ENCODE measurements at regions not wholly inside any gene's neighbourhood (a gene's known extent, or its start where the extent isn't known, plus 50 kb on each side); places are given as distances from the start of the nearest gene placed in this dataset.

- Histone ChIP-seq H2AFZ (ENCODE audit: low read depth) (no peak overlapping the region), H3K4me2 (no peak overlapping the region), H3K4me1 (ENCODE audit: control insufficient read depth in 1 of 2, insufficient read depth in 2 of 2, low read depth in 1 of 2, low read length in 1 of 2) (no peaks in the 10 kb centered on the region), H3K27ac (ENCODE audit: low read depth in 2 of 2, low read length in 1 of 2) (no peak overlapping the region), H3K9me3 (no peaks in the 10 kb centered on the region), H3K79me2 (ENCODE audit: insufficient read depth) (no peaks in the 10 kb centered on the region), H4K20me1 (ENCODE audit: insufficient read depth) (no peaks in the 10 kb centered on the region), H3K27me3 (ENCODE audit: insufficient read depth) (peaks cover 61% of the 10 kb centered on the region), H3K36me3 (replicated peaks in 1 of 2; ENCODE audit: control insufficient read depth in 1 of 2, insufficient read depth in 2 of 2, low read length in 1 of 2) (no peaks in the 10 kb centered on the region), H3K4me3 (ENCODE audit: low read depth in 2 of 2, low read length in 1 of 2) (no peak overlapping the region), H3K9ac (no peak overlapping the region), H3F3A (replicated peaks; ENCODE audit: insufficient read depth) (no peaks in the 10 kb centered on the region), H3K9me2 (no peaks in the 10 kb centered on the region)
- CTCF ChIA-PET: no interaction called here
- DNase-seq: no peak
- 1% methylated on average over 4 of the region's 5 CpGs for WGBS (ENCODE audit: low lambda C conversion rate)
- POLR2A ChIA-PET: no interaction called here
- no peak for TF ChIP-seq NFIC (IDR thresholded peaks at IDR 0.05; ENCODE audit: borderline replicate concordance)
- TF ChIP-seq YY1 (IDR thresholded peaks at IDR 0.05; ENCODE audit: low read depth): no peak
- no peak for TF ChIP-seq TEAD4 (IDR thresholded peaks at IDR 0.05; ENCODE audit: borderline replicate concordance, insufficient read depth)
- no peak for TF ChIP-seq RAD21 (IDR thresholded peaks at IDR 0.05; ENCODE audit: low read length)
- TF ChIP-seq, protein P1, sequence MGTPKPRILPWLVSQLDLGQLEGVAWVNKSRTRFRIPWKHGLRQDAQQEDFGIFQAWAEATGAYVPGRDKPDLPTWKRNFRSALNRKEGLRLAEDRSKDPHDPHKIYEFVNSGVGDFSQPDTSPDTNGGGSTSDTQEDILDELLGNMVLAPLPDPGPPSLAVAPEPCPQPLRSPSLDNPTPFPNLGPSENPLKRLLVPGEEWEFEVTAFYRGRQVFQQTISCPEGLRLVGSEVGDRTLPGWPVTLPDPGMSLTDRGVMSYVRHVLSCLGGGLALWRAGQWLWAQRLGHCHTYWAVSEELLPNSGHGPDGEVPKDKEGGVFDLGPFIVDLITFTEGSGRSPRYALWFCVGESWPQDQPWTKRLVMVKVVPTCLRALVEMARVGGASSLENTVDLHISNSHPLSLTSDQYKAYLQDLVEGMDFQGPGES (IDR thresholded peaks at IDR 0.05; ENCODE audit: low read depth, low read length): no peak
- TF ChIP-seq MEF2A (IDR thresholded peaks at IDR 0.05; ENCODE audit: borderline replicate concordance, low read depth): no peak
- no peak for TF ChIP-seq RCOR1 (IDR thresholded peaks at IDR 0.05; ENCODE audit: low read length)
- TF ChIP-seq SMC3 (IDR thresholded peaks at IDR 0.05; ENCODE audit: low read depth, low read length): no peak
These were observed 243.5 kb downstream of the BCL11B start for GRCh38 chr14:99028521-99028920.

DNA sequence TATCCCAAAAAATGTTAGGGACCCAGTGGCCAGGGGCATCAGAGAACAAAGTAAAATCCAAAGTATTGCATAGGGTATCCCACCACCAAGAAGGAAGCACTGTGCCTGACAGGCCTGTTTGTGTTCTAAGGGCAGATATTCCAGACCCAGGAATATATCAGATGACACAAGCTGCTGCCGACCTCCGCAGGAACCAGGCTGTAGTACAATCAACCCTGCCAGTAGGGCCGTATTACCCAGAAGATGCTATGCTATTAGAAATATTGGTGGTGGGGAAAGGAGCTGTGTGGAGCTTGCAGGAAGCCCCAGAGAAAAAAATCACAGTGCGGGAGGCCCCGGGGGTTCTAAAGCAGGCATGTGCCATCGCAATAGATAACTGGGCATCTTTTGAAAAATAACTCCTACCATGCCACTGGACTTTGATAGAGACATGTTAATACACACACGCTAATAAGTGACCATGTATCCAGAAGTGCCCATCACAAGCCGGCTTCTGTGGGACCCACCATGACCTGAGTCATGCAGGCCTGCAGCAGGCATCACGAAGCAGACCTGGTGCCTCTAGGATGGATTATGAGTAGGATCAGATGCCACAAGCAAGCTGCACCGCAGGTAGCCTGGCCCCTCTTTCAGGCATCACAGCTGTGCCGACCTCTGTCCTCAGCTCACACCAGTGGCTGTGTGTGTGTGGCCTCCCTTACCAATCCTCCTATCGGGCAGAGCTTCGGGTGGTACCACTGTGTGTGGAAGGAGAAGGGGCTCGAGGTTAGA lies 242.7 kb downstream of the BCL11B start:
- H3K27ac ChIP-seq (ENCODE audit: low read depth in 2 of 2, low read length in 1 of 2): no peak overlapping the region
- H3K4me2 ChIP-seq: no peak overlapping the region
- POLR2A ChIA-PET: no interaction called here
- H3K4me1 ChIP-seq (ENCODE audit: control insufficient read depth in 1 of 2, insufficient read depth in 2 of 2, low read depth in 1 of 2, low read length in 1 of 2): no peaks in the 10 kb centered on the region
- no peaks in the 10 kb centered on the region for H3K36me3 ChIP-seq (replicated peaks in 1 of 2; ENCODE audit: control insufficient read depth in 1 of 2, insufficient read depth in 2 of 2, low read length in 1 of 2)
- WGBS (ENCODE audit: low lambda C conversion rate): 4% methylated on average over 12 of the region's 14 CpGs
- no peaks in the 10 kb centered on the region for H3F3A ChIP-seq (replicated peaks; ENCODE audit: insufficient read depth)
- no peak overlapping the region for H3K9ac ChIP-seq
- no peaks in the 10 kb centered on the region for H3K79me2 ChIP-seq (ENCODE audit: insufficient read depth)
- DNase-seq: no peak
- peaks cover 61% of the 10 kb centered on the region for H3K27me3 ChIP-seq (ENCODE audit: insufficient read depth)
- no peaks in the 10 kb centered on the region for H3K9me3 ChIP-seq
- no peak overlapping the region for H3K4me3 ChIP-seq (ENCODE audit: low read depth in 2 of 2, low read length in 1 of 2)
- H4K20me1 ChIP-seq (ENCODE audit: insufficient read depth): no peaks in the 10 kb centered on the region
- CTCF ChIA-PET: no interaction called here
- H2AFZ ChIP-seq (ENCODE audit: low read depth): no peak overlapping the region
- TF ChIP-seq RAD21 (IDR thresholded peaks at IDR 0.05; ENCODE audit: low read length) (no peak), EZH2phosphoT487 (IDR thresholded peaks at IDR 0.05; ENCODE audit: borderline replicate concordance, low read depth) (no peak), TCF12 (IDR thresholded peaks at IDR 0.05) (no peak), FOXJ3 (CRISPR knock-in tag; IDR thresholded peaks at IDR 0.05) (no peak)
- TF ChIP-seq, protein P1 (IDR thresholded peaks at IDR 0.05; ENCODE audit: low read depth, low read length): no peak
- no peaks in the 10 kb centered on the region for H3K9me2 ChIP-seq

Data from SK-N-SH (cell line).